Suppressor macrophage (primary cell): ENCODE measurements at regions not wholly inside any gene's neighbourhood (a gene's known extent, or its start where the extent isn't known, plus 50 kb on each side); places are given as distances from the start of the nearest gene placed in this dataset.

ENCODE experiments used
- DNase-seq, 4 experiments: peaks; one replicate each; pipeline ENCODE4 v3.0.0-alpha.2; 2020 to 2022

DNA sequence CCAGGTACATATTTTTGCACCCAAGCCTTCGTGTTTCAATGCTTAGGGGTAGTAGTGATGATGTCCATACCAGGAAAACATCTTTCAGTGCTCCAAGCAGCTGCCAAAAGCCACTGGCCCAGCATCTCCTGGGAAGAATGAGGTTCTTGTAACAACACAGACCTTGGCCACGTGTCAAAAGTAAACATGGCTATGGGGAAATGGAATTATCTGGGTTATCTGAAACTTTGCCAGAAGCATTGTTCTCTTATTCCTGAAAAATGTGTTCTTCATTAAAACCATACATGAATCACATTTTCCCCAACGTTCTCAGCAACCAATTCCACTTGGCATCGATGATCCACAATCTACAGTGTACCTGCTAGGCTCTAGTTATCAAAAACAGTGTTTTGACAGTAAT, 524.2 kb upstream of the EEF2KMT start:
- no peak for DNase-seq

DNA sequence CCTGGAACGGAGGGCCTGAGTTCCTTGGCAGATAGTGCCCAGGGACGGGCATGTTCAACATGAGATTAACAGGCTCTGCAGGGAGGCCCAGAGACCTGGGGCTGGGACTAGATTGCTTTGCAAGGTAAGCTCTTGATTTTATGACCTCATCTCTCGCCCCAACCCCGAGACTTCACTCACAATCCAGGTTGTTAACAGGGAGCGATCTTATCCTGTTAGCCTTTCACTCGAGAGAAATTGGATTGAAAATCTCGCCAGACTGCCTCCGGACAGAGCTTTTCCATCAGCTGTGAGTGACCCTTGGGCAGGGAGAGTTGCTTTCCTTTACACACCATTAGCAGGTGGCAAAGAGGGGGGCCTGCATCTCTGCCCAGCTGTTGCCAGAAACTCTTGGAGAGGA, 521.7 kb upstream of the EEF2KMT start:
- no peak for DNase-seq

DNA sequence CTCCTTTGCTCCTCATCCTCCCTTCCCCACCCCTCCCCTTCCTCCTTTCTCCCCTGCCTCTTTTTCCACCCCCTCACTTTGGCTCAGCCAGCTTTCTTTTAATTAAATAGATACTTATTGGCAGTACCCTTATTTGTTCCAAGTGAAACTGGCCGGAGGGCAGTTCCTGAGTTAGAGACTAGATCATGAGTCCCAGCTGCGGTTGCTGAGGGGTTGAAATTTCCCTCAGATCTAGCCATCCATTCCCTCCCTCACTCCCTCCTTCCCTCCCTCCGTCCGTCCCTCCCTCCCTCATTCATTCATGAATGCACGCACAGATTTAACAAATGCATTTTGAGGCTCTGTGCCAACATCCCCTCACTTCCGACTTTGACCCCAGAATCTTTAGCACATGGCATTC, 519.2 kb upstream of the EEF2KMT start:
- no peak for DNase-seq

DNA sequence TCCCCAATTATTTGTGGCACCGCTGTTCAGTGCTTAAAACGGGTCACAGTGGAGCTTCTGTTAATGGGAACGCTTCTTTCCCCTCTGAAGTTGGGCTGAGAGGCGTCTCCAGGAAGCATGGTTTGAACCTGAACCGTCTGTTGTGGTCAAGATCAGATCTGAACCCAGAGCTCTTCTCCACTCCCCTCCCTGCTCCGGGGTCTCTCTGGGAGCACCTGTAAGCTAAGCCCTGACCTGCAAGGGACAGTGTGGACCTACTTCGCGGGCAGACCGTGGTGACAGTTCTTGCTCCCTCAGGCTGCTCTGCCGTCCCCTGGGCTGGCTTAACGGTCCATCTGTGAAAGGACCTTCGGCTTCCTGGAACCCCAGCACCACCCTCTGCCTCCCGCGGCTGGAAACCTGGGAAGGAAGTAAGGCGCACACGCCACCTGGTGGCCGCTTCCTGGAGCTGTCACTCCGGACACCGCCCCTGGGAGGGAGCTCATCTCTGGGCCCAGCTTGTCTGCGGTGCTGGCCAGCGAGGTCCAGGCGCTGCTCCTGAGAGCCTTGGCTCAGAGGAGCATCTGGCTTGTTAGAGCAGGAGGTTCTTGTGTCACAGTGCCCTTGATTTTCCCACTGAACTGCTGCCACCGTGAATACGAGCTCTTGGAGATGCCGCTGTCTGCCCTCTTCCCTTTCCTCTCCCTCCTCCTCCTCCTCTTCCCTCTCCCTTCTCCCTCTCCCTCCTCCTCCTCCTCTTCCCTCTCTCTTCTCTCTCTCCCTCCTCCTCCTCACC, 518.5 kb upstream of the EEF2KMT start:
- DNase-seq, result peak; percentile 55 to 82 (median 65)

DNA sequence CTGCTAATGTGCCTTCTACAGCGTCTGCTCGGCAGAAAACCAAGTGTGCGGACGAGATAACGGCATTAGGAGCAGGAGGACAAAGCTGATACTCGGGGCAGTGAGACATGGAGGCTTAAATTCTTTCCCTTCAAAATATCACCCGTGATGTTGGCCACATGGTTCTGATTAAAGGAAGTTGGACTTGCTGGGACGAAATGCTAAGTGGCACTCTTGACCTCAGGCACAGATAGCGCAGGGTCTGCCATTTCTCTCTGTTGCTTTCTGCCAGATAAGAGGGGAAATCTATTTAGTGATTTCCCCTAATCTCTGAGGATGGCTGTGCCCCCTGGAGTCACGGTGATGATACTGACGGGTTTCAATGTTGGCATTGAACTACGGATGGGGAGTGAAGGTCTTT, 509.6 kb upstream of the EEF2KMT start:
- no peak for DNase-seq

DNA sequence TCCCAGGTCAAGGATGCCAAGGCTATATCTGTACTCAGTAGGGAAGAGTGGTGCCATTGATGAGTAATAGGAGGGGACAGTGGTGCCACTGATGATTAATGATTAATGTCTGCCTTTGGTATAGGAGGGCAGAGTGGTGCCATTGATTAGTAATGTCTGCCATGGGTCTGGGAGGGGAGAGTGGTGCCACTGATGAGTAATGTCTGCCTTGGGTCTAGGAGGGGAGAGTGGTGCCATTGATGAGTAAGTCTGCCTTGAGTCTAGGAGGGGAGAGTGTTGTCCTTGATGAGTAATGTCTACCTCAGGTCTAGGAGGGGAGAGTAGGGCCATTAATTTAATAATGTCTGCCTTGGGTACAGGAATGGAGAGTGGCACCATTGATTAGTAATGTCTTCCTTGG, 507.8 kb upstream of the EEF2KMT start:
- DNase-seq, result no peak

DNA sequence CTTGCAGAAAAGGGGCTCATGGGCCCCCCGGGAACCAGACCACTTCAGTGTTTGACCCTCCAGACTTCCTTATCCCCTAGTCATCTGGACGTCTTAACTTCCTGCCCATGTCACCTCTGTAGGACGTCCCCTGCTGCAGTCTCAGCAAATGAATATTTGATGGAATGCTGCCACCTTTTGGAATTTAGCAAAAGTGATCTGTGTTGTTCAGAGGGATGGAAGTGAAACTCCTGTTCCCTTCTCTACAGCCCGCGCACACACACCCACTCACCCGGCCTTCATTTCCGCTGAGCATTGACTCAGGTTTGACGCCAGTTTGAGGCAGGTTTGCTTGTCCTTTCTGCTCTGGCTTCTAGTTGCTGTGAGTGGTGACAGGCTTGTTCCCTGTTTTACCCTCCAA, 507.2 kb upstream of the EEF2KMT start:
- DNase-seq, result peak; percentile 12 to 52 (median 47)

DNA sequence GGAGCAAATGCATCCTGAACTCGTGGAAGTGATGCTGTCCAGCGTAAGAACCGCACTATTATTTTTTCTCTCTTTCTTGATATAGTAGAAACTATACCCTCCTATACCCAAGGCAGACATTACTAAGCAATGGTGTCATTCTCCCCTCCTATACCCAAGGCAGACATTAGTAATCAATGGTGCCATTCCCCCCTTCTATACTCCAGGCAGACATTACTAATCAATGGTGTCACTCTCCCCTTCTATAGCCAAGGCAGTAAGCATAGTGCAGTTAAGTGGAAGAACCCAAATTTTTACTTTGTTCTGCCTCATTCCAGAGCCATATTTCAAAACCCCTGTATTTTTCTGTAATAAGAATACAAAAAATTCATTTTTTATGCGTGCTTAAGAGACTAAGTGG, 506.2 kb upstream of the EEF2KMT start:
- no peak for DNase-seq

DNA sequence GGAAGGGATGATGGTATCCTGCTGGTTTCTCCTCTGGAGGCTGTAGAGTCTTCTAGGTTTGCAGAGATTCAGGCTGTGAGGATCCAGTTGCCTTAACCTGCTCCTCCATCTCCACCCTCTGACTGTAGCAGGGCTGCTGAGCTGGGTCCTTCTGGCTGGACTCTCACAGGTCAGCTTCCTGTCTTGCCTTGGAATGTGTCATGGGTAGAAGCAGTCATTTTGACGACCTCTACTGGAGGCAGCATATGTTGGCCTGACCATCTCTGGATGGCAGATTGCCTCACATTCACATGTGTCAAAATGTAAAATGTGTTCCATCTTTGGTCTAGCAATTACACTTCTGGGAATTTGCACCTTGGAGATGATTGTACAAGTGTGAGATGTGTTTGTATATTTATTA, 504.4 kb upstream of the EEF2KMT start:
- DNase-seq, result no peak

DNA sequence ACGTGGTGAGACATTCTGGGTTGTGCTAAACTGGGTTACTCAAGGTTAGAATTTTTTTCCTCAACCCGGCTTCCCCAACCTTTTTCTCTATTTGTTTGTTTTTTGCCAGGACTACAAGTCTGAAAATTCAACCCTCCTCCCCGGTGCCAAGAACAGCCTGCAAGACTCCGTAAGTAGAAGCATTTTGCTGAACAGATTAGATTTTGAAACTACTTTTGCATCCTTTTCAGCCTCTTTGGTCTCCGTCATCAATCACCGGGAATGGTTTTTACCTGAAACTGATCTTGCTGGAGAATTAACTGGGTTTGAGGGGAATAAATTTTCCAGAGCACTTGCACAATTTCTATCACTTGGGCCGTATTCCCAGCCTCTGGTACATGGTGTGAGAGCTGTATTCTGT, 501.2 kb upstream of the EEF2KMT start:
- DNase-seq, result no peak

DNA sequence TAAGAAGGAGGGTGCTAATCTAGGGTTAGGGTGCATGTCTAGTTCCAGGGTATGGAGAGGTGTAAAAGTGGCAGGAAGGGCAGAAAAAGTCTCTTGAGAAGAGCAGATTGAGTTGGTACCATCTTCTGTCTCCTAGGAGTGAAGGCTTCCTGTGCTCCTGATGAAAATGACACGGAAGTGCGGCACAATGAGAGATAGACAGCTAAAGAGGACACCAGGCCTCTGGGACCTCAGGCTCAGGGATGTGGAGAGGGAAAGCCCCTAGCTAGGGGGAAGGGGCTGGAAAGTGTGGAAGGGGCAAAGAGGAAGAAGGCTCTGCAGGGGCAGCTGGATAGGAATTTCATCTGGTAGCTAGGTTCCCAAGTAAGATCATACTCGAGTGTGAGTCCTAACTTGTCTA, 498.3 kb upstream of the EEF2KMT start:
- no peak for DNase-seq

DNA sequence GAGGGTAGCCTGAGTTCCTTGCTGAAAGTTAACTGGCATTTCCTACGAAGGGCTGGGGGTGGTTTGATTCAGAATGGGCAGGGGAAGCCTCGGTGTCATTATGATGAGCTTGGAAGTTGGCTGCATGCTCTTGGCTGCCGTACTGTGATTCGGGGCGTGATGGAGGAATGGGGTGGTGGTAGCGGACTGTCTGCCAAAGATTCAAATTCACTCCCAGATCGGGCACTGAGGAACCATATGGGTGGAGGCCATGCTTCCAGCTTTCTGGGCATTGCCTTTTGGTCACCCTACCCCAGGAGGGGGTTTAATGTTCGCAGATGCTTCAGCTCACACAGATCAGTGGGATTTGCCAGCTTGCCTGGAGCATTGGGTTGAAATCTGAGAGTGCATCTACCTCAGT, 492.8 kb upstream of the EEF2KMT start:
- DNase-seq, result no peak

DNA sequence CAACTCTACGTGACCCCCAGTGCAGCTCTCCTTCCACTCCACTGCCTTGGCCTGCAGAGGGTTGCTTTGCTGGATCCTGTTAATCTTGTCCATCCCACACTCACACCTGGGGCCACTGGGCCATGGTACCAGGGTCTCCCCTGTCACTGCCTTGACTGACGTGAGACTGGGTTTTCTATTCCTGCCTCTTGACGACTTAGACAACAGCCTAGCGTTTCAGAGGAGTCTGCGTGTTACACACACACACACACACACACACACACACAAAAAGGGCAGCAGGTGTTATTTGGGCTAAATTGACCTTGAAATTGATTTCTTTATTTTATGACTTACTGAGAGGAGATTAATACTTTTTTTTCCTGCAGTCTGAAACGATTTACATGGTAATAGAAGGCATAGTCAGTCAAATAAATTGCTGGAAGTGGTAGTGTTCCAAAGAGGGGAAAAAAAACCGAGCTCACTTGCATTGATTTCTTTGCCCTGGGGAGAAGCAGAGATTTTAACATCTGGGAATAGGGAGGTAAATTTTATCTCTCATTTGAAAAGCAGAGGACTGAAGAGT, 492.3 kb upstream of the EEF2KMT start:
- no peak for DNase-seq

DNA sequence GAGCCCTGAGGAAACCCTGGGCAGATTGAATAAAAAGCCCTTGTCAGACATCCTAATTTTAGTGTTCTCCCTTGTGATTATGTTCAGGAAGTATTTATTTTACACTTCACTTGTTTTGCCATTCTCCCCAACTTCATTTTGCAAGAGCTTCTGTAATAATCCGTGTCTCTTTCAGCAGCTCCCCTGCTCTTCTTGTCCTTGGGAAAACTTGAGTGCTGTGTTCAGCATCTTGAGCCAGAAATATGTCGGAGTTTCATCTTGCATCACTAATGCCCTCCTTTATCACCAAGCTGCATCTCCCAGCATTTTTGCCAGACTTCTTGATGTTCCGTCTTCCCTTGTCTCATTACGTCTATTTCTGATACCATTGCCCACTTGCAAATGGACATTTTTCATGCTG, 486.5 kb upstream of the EEF2KMT start:
- no peak for DNase-seq

DNA sequence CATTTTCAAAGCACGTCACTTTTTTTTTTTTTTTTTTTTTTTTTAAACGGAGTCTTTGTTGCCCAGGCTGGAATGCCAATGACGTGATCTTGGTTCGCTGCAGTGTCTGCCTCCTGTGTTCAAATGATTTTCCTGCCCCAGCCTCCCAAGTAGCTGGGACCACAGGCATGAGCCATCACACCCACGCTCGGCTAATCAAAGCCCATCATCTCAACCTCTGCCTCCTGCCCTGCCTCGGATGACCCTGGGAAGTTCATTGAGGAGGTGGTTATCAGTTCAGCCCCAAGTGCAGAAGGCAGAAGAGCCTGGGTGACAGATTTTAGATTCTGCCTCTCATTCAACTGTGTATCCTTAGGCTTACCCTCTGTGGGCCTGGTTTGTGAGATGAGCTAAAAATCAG, 484.9 kb upstream of the EEF2KMT start:
- DNase-seq, result no peak

DNA sequence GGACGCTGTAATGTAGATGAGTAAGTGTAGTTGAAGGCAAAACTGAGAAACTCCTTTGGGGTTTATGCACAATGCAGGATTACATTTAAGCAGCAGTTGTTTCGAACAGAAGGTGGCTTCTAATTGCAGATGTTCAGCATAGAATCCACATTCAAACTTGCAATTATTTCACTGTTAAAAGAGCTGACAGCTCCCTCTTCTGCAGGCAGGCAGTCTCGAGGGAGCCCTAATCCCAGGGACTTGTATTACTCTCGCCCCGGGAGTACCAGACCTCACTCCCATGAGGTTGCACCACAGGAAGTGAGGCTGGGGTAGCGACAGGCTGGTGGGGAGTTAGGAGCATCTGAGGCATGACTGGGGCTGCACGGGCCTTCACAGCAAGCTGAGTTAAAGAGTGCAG, 484.3 kb upstream of the EEF2KMT start:
- DNase-seq, result no peak

DNA sequence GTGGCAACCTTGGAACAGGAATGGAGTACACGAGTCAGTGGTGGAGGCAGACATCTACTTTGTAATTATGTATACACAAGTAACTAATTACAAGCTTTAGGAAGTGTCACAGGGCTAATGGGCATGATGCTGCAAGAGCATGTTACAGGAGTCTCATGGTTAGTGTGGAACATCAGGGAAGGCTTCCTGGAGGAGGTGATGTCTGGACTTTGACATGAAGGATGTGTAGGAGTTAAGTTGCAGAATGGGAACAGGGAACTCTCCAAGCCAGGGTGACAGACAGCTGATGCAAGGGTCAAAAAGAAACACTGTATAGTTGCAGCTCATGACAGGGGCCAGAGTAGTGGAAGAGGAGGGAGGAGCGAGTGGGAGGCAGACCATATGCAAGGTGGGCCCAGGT, 483.8 kb upstream of the EEF2KMT start:
- no peak for DNase-seq

DNA sequence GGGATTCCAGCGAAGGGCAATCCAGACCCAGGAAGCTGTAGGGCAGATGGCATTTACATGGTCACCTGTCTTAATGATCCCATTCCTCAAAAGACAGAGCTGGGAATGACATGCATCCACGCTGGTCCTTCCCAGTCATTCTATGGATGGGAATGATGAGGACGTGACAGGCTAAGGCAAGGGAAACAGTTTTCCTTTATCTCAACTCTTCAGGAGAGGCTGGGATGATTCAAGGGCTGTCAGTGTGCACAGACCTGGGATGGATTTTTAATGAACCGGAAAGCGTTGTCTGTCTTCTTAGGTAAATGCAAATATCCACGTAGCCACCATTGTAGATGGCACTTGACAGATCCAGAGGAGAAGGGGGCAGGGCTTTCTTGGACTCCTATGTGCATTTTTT, 483.2 kb upstream of the EEF2KMT start:
- no peak for DNase-seq

DNA sequence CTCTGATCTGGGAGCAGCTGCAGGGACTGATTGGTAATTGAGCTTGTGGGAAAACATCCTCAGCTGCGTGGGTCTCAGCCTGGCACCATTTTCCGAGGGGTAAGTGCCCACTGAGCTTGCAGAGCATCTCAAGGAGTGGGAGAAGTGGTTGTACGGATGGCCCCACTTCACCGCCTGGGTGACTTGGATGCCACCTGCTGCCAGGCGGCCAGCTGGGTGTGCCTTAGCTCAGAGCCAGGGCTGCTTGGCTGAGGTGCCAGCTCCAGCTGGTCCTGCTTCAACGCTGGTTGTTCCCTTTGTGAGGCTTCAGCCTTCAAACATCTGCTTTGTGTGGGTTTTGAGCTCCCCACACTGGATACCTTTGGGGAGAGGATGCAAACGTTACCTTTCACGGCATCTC, 482.7 kb upstream of the EEF2KMT start:
- DNase-seq, result no peak

DNA sequence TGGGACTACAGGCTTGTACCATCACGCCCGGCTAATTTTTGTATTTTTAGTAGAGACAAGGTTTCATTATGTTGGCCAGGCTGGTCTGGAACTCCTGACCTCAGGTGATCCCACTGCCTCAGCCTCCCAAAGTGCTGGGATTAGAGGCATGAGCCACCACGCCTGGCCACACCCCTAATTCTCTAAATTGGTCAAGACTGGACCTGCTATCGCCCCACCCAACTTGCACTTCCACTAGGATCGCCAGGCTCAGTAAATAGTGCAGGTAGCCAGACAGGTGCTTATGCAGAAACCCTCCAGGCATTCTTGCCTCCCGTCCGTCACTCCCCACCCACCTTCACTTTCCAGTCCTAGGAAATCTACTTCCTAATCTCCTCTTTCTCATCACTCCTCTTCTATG, 481.4 kb upstream of the EEF2KMT start:
- no peak for DNase-seq

DNA sequence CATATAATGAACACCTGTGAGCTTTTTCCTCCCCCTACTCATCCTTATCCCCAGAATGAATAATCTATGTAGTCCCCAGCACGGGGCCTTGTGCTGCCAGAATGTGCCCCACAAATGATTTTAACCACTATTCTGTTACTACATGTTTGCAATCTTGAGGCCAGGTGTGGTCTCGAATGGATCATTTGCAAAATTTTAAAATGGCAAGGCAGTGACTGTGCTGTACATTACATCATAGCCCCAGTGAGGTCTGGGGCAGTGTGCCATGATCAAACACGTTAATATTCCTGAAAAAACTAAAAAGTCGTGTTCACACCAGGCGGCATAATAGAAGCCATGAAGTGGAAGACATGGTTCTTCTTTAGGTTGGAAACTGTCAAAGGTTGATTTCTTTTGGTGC, 479.9 kb upstream of the EEF2KMT start:
- DNase-seq, result no peak

DNA sequence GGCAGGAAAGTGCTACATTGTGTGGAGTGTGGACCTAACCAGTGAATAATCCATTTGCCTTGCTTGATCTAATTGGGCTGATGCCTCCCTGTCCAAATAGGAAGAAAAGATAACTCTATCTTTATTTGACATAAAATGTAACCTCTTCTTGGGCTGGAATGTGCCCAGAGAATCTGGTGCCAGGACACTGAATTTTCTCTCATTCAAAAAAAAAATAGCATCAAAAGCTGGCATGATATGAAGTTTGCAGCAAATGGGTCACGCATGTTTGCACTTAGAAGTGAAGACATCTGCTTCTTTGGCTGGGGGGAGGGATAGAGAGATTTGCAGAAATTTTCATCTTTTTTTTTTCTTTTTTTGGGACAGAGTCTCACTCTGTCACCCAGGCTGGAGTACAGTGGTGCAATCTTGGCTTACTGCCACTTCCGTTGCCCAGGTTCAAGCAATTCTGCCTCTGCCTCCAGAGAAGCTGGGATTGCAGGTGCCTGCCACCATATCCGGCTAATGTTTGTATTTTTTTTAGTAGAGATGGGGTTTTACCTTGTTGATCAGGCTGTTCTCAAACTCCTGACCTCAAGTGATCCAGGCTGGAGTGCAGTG, 478.2 kb upstream of the EEF2KMT start:
- DNase-seq, result no peak

DNA sequence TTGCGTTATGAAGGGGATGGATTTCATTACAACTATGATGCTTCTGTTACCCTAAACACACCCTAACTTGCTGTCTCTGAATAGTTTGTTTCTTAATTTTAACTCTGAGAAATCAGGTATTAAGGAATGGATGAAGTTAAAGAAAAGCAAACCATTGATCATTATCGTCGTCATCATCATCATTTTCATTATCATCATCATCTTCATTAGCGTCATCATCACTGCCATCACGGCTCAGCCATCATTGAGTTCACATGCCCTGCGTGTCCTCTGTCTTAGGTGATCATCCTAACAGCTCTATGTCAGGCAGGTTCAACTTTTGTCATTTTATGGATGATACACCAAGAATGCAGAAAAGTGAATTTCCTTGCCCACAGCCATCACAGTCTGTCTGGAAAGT, 477.5 kb upstream of the EEF2KMT start:
- no peak for DNase-seq

DNA sequence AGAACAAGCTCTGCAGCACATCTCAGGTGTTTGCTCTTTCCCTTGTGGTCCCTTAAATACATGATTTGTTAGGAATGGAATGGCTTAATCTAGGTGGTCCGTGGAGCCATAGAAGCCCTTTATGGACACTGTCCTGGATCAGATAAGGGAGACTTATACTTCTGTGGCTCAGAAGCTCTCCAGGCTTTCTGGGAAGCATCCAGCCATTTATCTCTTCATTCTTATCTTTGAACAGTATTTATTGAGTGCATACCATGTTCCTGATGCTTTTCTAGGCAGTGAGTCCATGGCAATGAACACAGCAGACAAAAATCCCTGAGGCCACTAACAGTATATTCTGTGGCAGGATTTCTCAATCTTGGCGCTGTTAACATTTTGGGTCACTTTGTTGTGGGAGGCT, 474.5 kb upstream of the EEF2KMT start:
- no peak for DNase-seq

DNA sequence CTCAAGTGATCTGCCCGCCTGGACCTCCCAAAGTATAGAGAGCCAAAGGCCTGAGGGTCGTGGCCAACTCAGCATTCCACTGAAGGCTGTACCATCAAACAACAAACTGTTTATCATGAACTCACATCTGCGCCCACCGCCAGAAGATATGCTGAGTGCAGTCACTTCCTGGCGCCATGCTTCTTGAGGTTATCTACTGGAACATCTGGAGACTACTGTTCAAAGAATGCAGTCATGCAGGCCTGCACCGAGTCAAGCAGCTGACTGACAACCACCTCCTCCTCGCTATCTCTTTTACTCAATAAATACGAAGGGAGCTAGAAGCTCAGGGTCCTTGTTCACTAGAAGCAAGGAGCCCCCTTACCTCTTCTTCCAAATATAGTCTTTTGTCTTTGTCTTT, 473.9 kb upstream of the EEF2KMT start:
- no peak for DNase-seq
